ENCODE measurements at regions not wholly inside any gene's neighbourhood (a gene's known extent, or its start where the extent isn't known, plus 50 kb on each side); places are given as distances from the start of the nearest gene placed in this dataset.

DNA sequence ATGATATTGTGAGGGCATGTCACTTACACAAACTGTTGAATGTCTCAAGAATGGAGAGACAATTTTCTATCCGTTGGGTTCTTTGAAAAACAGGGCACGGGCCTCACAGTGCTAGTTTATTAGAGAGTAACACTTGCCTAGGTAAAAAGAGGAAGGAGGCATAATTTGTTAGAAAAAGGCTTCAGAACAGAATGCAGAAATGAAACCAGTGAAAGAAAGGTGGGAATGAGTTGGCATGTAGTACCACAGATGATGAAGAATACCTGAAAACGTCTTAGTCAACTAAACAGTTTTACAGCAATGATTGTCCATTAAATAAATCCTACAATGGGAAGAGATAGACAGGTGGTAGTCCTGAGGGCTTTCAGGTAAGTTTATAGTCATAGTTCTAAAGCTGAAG is 1399.7 kb upstream of the CADM2 start:
- DNase-seq (ENCODE audit: low read depth): no peak
- H3K4me3 ChIP-seq (replicated peaks; ENCODE audit: low read depth, low read length): no peak overlapping the region
- TF ChIP-seq, protein P1, sequence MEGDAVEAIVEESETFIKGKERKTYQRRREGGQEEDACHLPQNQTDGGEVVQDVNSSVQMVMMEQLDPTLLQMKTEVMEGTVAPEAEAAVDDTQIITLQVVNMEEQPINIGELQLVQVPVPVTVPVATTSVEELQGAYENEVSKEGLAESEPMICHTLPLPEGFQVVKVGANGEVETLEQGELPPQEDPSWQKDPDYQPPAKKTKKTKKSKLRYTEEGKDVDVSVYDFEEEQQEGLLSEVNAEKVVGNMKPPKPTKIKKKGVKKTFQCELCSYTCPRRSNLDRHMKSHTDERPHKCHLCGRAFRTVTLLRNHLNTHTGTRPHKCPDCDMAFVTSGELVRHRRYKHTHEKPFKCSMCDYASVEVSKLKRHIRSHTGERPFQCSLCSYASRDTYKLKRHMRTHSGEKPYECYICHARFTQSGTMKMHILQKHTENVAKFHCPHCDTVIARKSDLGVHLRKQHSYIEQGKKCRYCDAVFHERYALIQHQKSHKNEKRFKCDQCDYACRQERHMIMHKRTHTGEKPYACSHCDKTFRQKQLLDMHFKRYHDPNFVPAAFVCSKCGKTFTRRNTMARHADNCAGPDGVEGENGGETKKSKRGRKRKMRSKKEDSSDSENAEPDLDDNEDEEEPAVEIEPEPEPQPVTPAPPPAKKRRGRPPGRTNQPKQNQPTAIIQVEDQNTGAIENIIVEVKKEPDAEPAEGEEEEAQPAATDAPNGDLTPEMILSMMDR (IDR thresholded peaks at IDR 0.05; ENCODE audit: low read length, missing control alignments): no peak

DNA sequence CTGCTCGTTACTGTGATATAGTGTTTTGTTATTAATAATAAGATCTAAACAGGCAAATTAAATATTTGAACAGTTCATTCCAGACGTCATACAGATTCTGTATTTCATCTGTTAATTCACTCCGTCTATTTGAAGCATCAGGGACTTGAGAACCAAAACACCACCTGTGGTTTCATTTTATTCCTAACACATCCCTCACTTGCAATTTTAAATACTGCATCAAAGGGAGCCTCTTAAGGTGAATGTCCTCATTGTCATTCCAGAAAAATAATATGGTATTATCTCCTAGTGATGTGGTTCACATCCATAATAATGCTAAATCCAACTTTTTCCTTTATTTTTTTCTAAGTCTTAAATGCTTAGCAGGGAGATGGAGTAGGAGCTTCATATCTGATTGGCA is 1390.9 kb upstream of the CADM2 start:
- TF ChIP-seq, protein P1 (IDR thresholded peaks at IDR 0.05; ENCODE audit: low read length, missing control alignments): no peak
- no peak for DNase-seq (ENCODE audit: low read depth)

DNA sequence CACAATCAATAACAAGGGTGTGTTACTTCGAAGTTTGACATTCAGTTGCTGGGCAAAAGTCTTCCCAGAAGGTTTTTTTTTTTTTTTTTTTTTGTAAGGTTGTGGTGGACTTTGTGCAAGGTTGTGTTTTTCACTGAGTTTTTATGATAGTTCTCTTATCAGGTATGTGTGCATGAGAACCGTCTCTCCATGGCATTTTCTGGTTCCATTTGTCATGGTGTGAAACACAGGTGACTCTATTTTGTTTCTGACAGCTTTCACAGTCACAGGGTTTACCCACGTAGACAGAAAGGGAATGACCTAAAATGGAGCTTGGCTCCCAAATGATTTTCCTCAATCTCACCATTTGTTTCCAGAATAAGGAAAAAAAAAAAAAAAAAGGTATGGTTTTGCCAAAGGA is 1377.2 kb upstream of the CADM2 start:
- DNase-seq (ENCODE audit: low read depth): no peak
- TF ChIP-seq, protein P1 (IDR thresholded peaks at IDR 0.05; ENCODE audit: low read length, missing control alignments): no peak
- no peak overlapping the region for H3K4me3 ChIP-seq (replicated peaks; ENCODE audit: low read depth, low read length)

More for the DNA sequence above, 1390.9 kb upstream of the CADM2 start:
- no peak overlapping the region for H3K4me3 ChIP-seq (replicated peaks; ENCODE audit: low read depth, low read length)

- TF ChIP-seq, protein P1 (IDR thresholded peaks at IDR 0.05; ENCODE audit: low read length, missing control alignments): no peak
- H3K4me3 ChIP-seq (replicated peaks; ENCODE audit: low read depth, low read length): no peak overlapping the region
- DNase-seq (ENCODE audit: low read depth): no peak
These were observed 1357.1 kb upstream of the CADM2 start for GRCh38 chr3:83601704-83602103.

DNA sequence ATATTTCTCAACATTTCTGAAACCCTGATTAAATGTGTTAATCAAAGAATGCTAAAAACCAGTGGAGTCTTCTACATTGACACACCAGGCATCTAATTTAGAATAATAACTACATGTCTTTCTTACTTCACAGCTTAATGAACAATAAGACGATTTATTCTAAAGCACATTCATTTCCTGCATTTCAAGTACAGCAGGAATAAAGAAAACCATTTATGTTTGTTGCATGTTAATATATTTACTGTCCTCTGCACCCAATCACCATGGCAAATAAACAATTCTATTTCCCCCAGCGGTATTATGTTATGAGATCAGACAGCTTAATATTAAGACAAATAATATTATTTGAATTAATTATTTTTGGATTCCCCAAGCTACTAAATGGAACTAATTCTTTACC is 1336.3 kb upstream of the CADM2 start:
- DNase-seq (ENCODE audit: low read depth): no peak
- TF ChIP-seq, protein P1 (IDR thresholded peaks at IDR 0.05; ENCODE audit: low read length, missing control alignments): no peak

DNA sequence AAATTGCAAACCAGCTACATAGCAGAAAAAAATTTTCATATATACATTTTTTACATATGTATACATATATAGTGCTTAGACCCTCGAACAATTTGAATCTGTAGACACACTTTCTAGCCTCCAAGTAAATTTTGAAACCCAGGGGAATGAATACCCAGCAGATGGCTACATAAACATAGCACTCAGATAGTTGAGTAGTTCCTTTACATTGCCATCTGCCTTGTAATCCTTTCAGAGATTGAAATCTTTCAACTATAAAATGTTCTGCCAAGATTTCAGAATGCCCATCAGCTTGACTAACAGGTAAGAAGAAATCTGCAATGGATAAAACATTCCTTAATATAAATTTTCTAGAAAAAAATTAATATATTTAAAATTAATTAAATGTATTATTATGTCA is 1333.5 kb upstream of the CADM2 start:
- TF ChIP-seq, protein P1 (IDR thresholded peaks at IDR 0.05; ENCODE audit: low read length, missing control alignments): no peak
- no peak overlapping the region for H3K4me3 ChIP-seq (replicated peaks; ENCODE audit: low read depth, low read length)
- DNase-seq (ENCODE audit: low read depth): no peak

More for the DNA sequence above, 1336.3 kb upstream of the CADM2 start:
- no peak overlapping the region for H3K4me3 ChIP-seq (replicated peaks; ENCODE audit: low read depth, low read length)

DNA sequence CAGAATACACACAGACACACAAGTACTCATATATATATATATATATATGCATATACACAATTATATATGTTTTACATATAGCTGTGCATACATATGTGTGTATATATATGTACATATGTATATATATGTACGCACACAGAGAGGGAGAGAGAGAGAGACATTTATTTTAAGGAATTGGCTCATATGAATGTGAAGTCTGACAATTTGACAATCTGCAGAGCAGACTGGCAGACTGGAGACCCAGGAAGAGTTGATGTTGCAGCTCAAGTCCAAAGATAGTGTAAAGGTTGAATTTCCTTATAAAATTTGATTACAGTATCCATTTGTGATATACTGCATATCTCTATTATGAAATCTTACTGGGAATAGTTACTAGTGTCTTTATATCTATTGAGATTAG is 1330.3 kb upstream of the CADM2 start:
- TF ChIP-seq, protein P1 (IDR thresholded peaks at IDR 0.05; ENCODE audit: low read length, missing control alignments): no peak
- H3K4me3 ChIP-seq (replicated peaks; ENCODE audit: low read depth, low read length): no peak overlapping the region
- DNase-seq (ENCODE audit: low read depth): no peak

Data from fibroblast of pulmonary artery (primary cell).